Endodermal cell (in vitro differentiated cells): ENCODE measurements at regions not wholly inside any gene's neighbourhood (a gene's known extent, or its start where the extent isn't known, plus 50 kb on each side); places are given as distances from the start of the nearest gene placed in this dataset.

ENCODE experiments used
- DNase-seq: peaks from one replicate; pipeline ENCODE4 v3.0.0-alpha.2; 2017
- H3K27ac ChIP-seq: 2 replicates; pipeline ENCODE4 v1.5.1; 2013; ENCODE audit warnings: mild to moderate bottlenecking, low read depth, low read length, moderate library complexity
- H3K27me3 ChIP-seq: 2 replicates; pipeline ENCODE4 v1.6.1; 2013; ENCODE audit warnings: mild to moderate bottlenecking, low read length, moderate library complexity; ENCODE audit not compliant: insufficient read depth, control insufficient read depth, poor library complexity, severe bottlenecking
- H3K36me3 ChIP-seq: 2 replicates; pipeline ENCODE4 v1.7.0; 2013; ENCODE audit warnings: mild to moderate bottlenecking, low read length, moderate library complexity; ENCODE audit not compliant: control insufficient read depth, insufficient read depth
- H3K4me1 ChIP-seq: one replicate; pipeline ENCODE4 v1.7.0; 2013; ENCODE audit warnings: low read length; ENCODE audit not compliant: control insufficient read depth, insufficient read depth
- H3K4me3 ChIP-seq: 2 replicates; pipeline ENCODE4 v1.5.1; 2013; ENCODE audit warnings: mild to moderate bottlenecking, low read length, moderate library complexity
- H3K9ac ChIP-seq: 2 replicates; pipeline ENCODE4 v1.6.1; 2013; ENCODE audit warnings: mild to moderate bottlenecking, low read length, moderate library complexity; ENCODE audit not compliant: poor library complexity, severe bottlenecking; ENCODE audit errors: extremely low read depth
- H3K9me3 ChIP-seq: 2 replicates; pipeline ENCODE4 v1.6.1; 2013; ENCODE audit warnings: mild to moderate bottlenecking, low read length, moderate library complexity; ENCODE audit not compliant: control insufficient read depth
- H3K27ac Mint-ChIP-seq: 2 replicates; pipeline ENCODE4 v1.8.0; 2020; ENCODE audit warnings: mixed read lengths
- H3K27me3 Mint-ChIP-seq: 2 replicates; pipeline ENCODE4 v1.8.0; 2021; ENCODE audit warnings: mild to moderate bottlenecking, mixed read lengths; ENCODE audit not compliant: insufficient read depth
- H3K36me3 Mint-ChIP-seq: 2 replicates; pipeline ENCODE4 v1.8.0; 2020; ENCODE audit warnings: low read depth, mixed read lengths
- H3K4me1 Mint-ChIP-seq: 2 replicates; pipeline ENCODE4 v1.8.0; 2020; ENCODE audit warnings: mixed read lengths
- H3K4me3 Mint-ChIP-seq: 2 replicates; pipeline ENCODE4 v1.8.0; 2020; ENCODE audit warnings: mild to moderate bottlenecking, moderate library complexity, mixed read lengths
- H3K9me3 Mint-ChIP-seq: 2 replicates; pipeline ENCODE4 v1.8.0; 2020; ENCODE audit warnings: mild to moderate bottlenecking, mixed read lengths
- CTCF ChIP-seq: fragments of 200-600 bp; sonication (generic); conservative IDR thresholded peaks from 2 replicates; pipeline ENCODE4 v1.5.0; 2021; ENCODE audit warnings: antibody characterized with exemption, mild to moderate bottlenecking
- WGBS, 2 experiments: methylation state at CpG; one replicate each; pipeline versions ENCODE4 v1.1.5 to v1.1.7; 2013; ENCODE audit warnings: missing lambda C conversion rate in 2 of 2, mixed read lengths in 1 of 2; ENCODE audit not compliant: insufficient coverage in 1 of 2, insufficient read length in 1 of 2; 5-methylcytosine and 5-hydroxymethylcytosine counted together

GRCh38 chr1:8176279-8176678 is 141.6 kb upstream of the SLC45A1 start:
- H3K27me3 ChIP-seq: no peaks in the 10 kb centered on the region
- no peak overlapping the region for H3K27ac ChIP-seq
- H3K4me3 ChIP-seq: no peak overlapping the region
- H3K36me3 Mint-ChIP-seq: no peaks in the 10 kb centered on the region
- H3K4me1 Mint-ChIP-seq: no peaks in the 10 kb centered on the region
- H3K4me3 Mint-ChIP-seq: no peak overlapping the region
- no peak for TF ChIP-seq CTCF
- no peak for DNase-seq
- no peak overlapping the region for H3K9ac ChIP-seq
- H3K9me3 ChIP-seq: peaks cover 22% of the 10 kb centered on the region
- no peaks in the 10 kb centered on the region for H3K36me3 ChIP-seq
- no peak overlapping the region for H3K27ac Mint-ChIP-seq
- peaks cover 20% of the 10 kb centered on the region for H3K9me3 Mint-ChIP-seq
- no peaks in the 10 kb centered on the region for H3K4me1 ChIP-seq
- WGBS, 2 experiments: 91% methylated on average over 3 of the region's 3 CpGs; no CpG with 5 or more reads in 1 of the 2 experiments
- H3K27me3 Mint-ChIP-seq: no peaks in the 10 kb centered on the region

GRCh38 chr1:8174807-8175206 is 143.1 kb upstream of the SLC45A1 start:
- no peak overlapping the region for H3K27ac ChIP-seq
- H3K27me3 Mint-ChIP-seq: no peaks in the 10 kb centered on the region
- H3K9ac ChIP-seq: no peak overlapping the region
- H3K27me3 ChIP-seq: no peaks in the 10 kb centered on the region
- peaks cover 16% of the 10 kb centered on the region for H3K9me3 ChIP-seq
- no peak for DNase-seq
- WGBS, 2 experiments: 84 to 94% methylated on average over 5 of the region's 5 CpGs
- H3K4me1 Mint-ChIP-seq: peaks cover 7% of the 10 kb centered on the region
- H3K9me3 Mint-ChIP-seq: peaks cover 15% of the 10 kb centered on the region
- no peaks in the 10 kb centered on the region for H3K36me3 ChIP-seq
- H3K4me3 ChIP-seq: no peak overlapping the region
- no peaks in the 10 kb centered on the region for H3K36me3 Mint-ChIP-seq
- H3K27ac Mint-ChIP-seq: no peak overlapping the region
- no peak for TF ChIP-seq CTCF
- H3K4me1 ChIP-seq: peaks cover 3% of the 10 kb centered on the region
- no peak overlapping the region for H3K4me3 Mint-ChIP-seq

- H3K9me3 ChIP-seq: no peaks in the 10 kb centered on the region
- 93 to 96% methylated on average over 13 to 14 of the region's 14 CpGs for WGBS, 2 experiments
- H3K36me3 ChIP-seq: no peaks in the 10 kb centered on the region
- no peak overlapping the region for H3K4me3 Mint-ChIP-seq
- no peaks in the 10 kb centered on the region for H3K27me3 ChIP-seq
- DNase-seq: no peak
- H3K4me3 ChIP-seq: no peak overlapping the region
- H3K27ac ChIP-seq: no peak overlapping the region
- no peaks in the 10 kb centered on the region for H3K27me3 Mint-ChIP-seq
- H3K36me3 Mint-ChIP-seq: no peaks in the 10 kb centered on the region
- H3K9me3 Mint-ChIP-seq: no peaks in the 10 kb centered on the region
- H3K4me1 Mint-ChIP-seq: peaks cover 20% of the 10 kb centered on the region
- H3K27ac Mint-ChIP-seq: no peak overlapping the region
- H3K9ac ChIP-seq: no peak overlapping the region
- H3K4me1 ChIP-seq: peaks cover 6% of the 10 kb centered on the region
- no peak for TF ChIP-seq CTCF
Measured at GRCh38 chr1:8171751-8172464, 145.8 kb upstream of the ERRFI1 start.
